OCI-LY3 (cell line): ENCODE measurements at regions not wholly inside any gene's neighbourhood (a gene's known extent, or its start where the extent isn't known, plus 50 kb on each side); places are given as distances from the start of the nearest gene placed in this dataset.

Experiments
- H2AFZ ChIP-seq: fragments of 200-600, 300-600 bp; shearing (Covaris generic); 2 replicates; pipeline ENCODE4 v1.6.0; 2014; ENCODE audit warnings: antibody characterized with exemption, low read depth, low read length
- H3K27ac ChIP-seq: fragments of 200-600, 300-600 bp; sonication (generic); 2 replicates; pipeline ENCODE4 v1.5.1; 2014; ENCODE audit warnings: mild to moderate bottlenecking, low read length, moderate library complexity, mixed read lengths
- H3K27me3 ChIP-seq: fragments of 200-600, 300-600 bp; sonication (generic); 2 replicates; pipeline ENCODE4 v1.6.1; 2014; ENCODE audit warnings: low read depth, low read length, mixed read lengths
- H3K36me3 ChIP-seq: fragments of 200-600, 300-600 bp; sonication (generic); replicated peaks from 2 replicates; pipeline ENCODE3; 2014; ENCODE audit warnings: low read depth, low read length, mixed read lengths
- H3K4me1 ChIP-seq: fragments of 300-600, 200-600 bp; sonication (generic); 2 replicates; pipeline ENCODE4 v1.6.1; 2014; ENCODE audit warnings: low read length, mixed read lengths
- H3K4me2 ChIP-seq: fragments of 200-600, 300-600 bp; sonication (generic); 2 replicates; pipeline ENCODE4 v1.6.1; 2014; ENCODE audit warnings: low read length, mixed read lengths
- H3K4me3 ChIP-seq: fragments of 300-600, 200-600 bp; sonication (generic); 2 replicates; pipeline ENCODE4 v1.5.1; 2014; ENCODE audit warnings: antibody characterized with exemption, mild to moderate bottlenecking, low read length, moderate library complexity
- H3K79me2 ChIP-seq: fragments of 300-600, 200-600 bp; shearing (Covaris generic); 2 replicates; pipeline ENCODE4 v1.6.1; 2014; ENCODE audit warnings: mild to moderate bottlenecking, low read length, mixed read lengths
- H3K9ac ChIP-seq: fragments of 300-600, 200-600 bp; shearing (Covaris generic); 2 replicates; pipeline ENCODE4 v1.6.0; 2014; ENCODE audit warnings: mild to moderate bottlenecking, low read length, moderate library complexity
- H3K9me3 ChIP-seq: fragments of 200-600, 300-600 bp; shearing (Covaris generic); 2 replicates; pipeline ENCODE4 v1.6.1; 2014; ENCODE audit warnings: low read length, mixed read lengths; ENCODE audit not compliant: insufficient read depth
- H4K20me1 ChIP-seq: fragments of 200-600, 300-600 bp; sonication (generic); 2 replicates; pipeline ENCODE4 v1.6.1; 2016; ENCODE audit warnings: low read length, mixed read lengths; ENCODE audit not compliant: insufficient read depth
- CTCF ChIP-seq: fragments of 200-600, 300-600 bp; sonication (generic); IDR thresholded peaks from 2 replicates; pipeline ENCODE4 v1.5.1; 2014; ENCODE audit warnings: antibody characterized with exemption, low read length, low read depth
- EZH2phosphoT487 ChIP-seq: fragments of 200-600 bp; shearing (Covaris generic); IDR thresholded peaks from 2 replicates; pipeline ENCODE4 v1.6.1; 2018; ENCODE audit warnings: antibody characterized with exemption, mixed run types, low read depth

- Histone ChIP-seq H3K27ac (no peak overlapping the region), H4K20me1 (no peaks in the 10 kb centered on the region), H2AFZ (no peak overlapping the region), H3K9ac (no peak overlapping the region), H3K4me2 (no peak overlapping the region), H3K4me3 (no peak overlapping the region), H3K27me3 (no peaks in the 10 kb centered on the region), H3K79me2 (no peaks in the 10 kb centered on the region), H3K4me1 (peaks cover 13% of the 10 kb centered on the region), H3K36me3 (no peaks in the 10 kb centered on the region), H3K9me3 (no peaks in the 10 kb centered on the region)
- TF ChIP-seq EZH2phosphoT487 (no peak), CTCF (no peak)
Measured at GRCh38 chr2:222807431-222807830, 53.4 kb upstream of the ACSL3 start.

GRCh38 chr2:222809582-222809981 is 51.3 kb upstream of the ACSL3 start:
- TF ChIP-seq CTCF (no peak), EZH2phosphoT487 (no peak)
- H3K27ac ChIP-seq, result no peak overlapping the region
- no peaks in the 10 kb centered on the region for H4K20me1 ChIP-seq

GRCh38 chr2:222810044-222810443 is 50.8 kb upstream of the ACSL3 start:
- H3K79me2 ChIP-seq, result no peaks in the 10 kb centered on the region
- H3K27ac ChIP-seq, result no peak overlapping the region
- peaks cover 35% of the 10 kb centered on the region for H3K4me1 ChIP-seq
- H3K9me3 ChIP-seq, result peaks cover 6% of the 10 kb centered on the region; the same call in 1 of the 2 replicates
- TF ChIP-seq CTCF, result no peak
- peaks cover 4% of the 10 kb centered on the region for H3K36me3 ChIP-seq
- H3K27me3 ChIP-seq, result no peaks in the 10 kb centered on the region
- no peaks in the 10 kb centered on the region for H4K20me1 ChIP-seq
- H3K4me3 ChIP-seq, result no peak overlapping the region
- no peak overlapping the region for H3K4me2 ChIP-seq
- H3K9ac ChIP-seq, result no peak overlapping the region
- H2AFZ ChIP-seq, result no peak overlapping the region

More at GRCh38 chr2:222809582-222809981, 51.3 kb upstream of the ACSL3 start:
- peaks cover 1% of the 10 kb centered on the region; the same call in 1 of the 2 replicates for H3K9me3 ChIP-seq
- no peaks in the 10 kb centered on the region for H3K27me3 ChIP-seq
- no peak overlapping the region for H3K4me2 ChIP-seq
- no peak overlapping the region for H3K9ac ChIP-seq
- peaks cover 33% of the 10 kb centered on the region for H3K4me1 ChIP-seq
- peaks cover 1% of the 10 kb centered on the region for H3K36me3 ChIP-seq
- H3K4me3 ChIP-seq, result no peak overlapping the region
- no peaks in the 10 kb centered on the region for H3K79me2 ChIP-seq
- H2AFZ ChIP-seq, result no peak overlapping the region
